T47D (cell line): ENCODE measurements at regions not wholly inside any gene's neighbourhood (a gene's known extent, or its start where the extent isn't known, plus 50 kb on each side); places are given as distances from the start of the nearest gene placed in this dataset.

Experiments
- DNase-seq, 2 experiments: peaks; one replicate each; pipeline versions ENCODE4 v3.0.0 to v3.0.0-alpha.2; 2011 to 2012; ENCODE audit warnings: low read depth in 1 of 2, low spot score in 1 of 2
- JUND ChIP-seq: IDR thresholded peaks from 2 replicates; pipeline ENCODE4 v1.6.1; 2012; ENCODE audit warnings: low read depth
- in situ Hi-C: cut with HindIII; loops from 2 replicates; pipeline ENCODE4 v1.10.0; 2016; ENCODE audit warnings: low sequenced_read_pairs, low pct_unique_long_range_greater_than_20kb

GRCh38 chr4:55175779-55176231 is 50.4 kb upstream of the KDR start:
- no peak for DNase-seq
- no peak for TF ChIP-seq JUND
- in situ Hi-C loops = no loop called here

- no peak for TF ChIP-seq JUND
- no peak for DNase-seq
- in situ Hi-C loops = no loop called here
Observed at GRCh38 chr4:55176497-55176896, 51.1 kb upstream of the KDR start.

- TF ChIP-seq JUND = no peak
- DNase-seq = no peak
- in situ Hi-C loops = no loop called here
Observed at GRCh38 chr4:55177461-55177860, 52.1 kb upstream of the KDR start.

- DNase-seq = no peak
- TF ChIP-seq JUND = no peak
- in situ Hi-C loops = no loop called here
Observed at GRCh38 chr4:55178226-55179005, 53.0 kb upstream of the KDR start.

- in situ Hi-C loops = no loop called here
- no peak for DNase-seq
- TF ChIP-seq JUND = no peak
Observed at GRCh38 chr4:55181010-55182005, 55.9 kb upstream of the KDR start.

GRCh38 chr4:55183926-55184599 is 58.7 kb upstream of the KDR start:
- no peak for DNase-seq
- no peak for TF ChIP-seq JUND
- in situ Hi-C loops = no loop called here

GRCh38 chr4:55184600-55185523 is 59.5 kb upstream of the KDR start:
- no peak for TF ChIP-seq JUND
- peak in 1 of 2 experiments; percentile 57 for DNase-seq
- in situ Hi-C loops = no loop called here

GRCh38 chr4:55186123-55186522 is 60.7 kb upstream of the KDR start:
- in situ Hi-C loops = no loop called here
- TF ChIP-seq JUND = no peak
- DNase-seq = no peak

- no peak for TF ChIP-seq JUND
- in situ Hi-C loops = no loop called here
- DNase-seq = no peak
Observed at GRCh38 chr4:55186700-55187099, 61.3 kb upstream of the KDR start.

GRCh38 chr4:55214172-55214571 is 88.8 kb upstream of the KDR start:
- no peak for DNase-seq
- TF ChIP-seq JUND = no peak

GRCh38 chr4:55215087-55215486 is 89.7 kb upstream of the KDR start:
- no peak for TF ChIP-seq JUND
- in situ Hi-C loops = no loop called here
- DNase-seq = no peak

More at GRCh38 chr4:55214172-55214571, 88.8 kb upstream of the KDR start:
- in situ Hi-C loops = no loop called here
